ENCODE measurements at regions not wholly inside any gene's neighbourhood (a gene's known extent, or its start where the extent isn't known, plus 50 kb on each side); places are given as distances from the start of the nearest gene placed in this dataset.

GRCh38 chr20:40339661-40340449 is 349.2 kb downstream of the MAFB start (continued):
- TF ChIP-seq ZNF114 (tag by site-specific recombination; IDR thresholded peaks at IDR 0.05): no peak
- no peak for TF ChIP-seq ZBTB10 (tag by site-specific recombination; IDR thresholded peaks at IDR 0.05)
- no peak for TF ChIP-seq ZFHX2 (tag by site-specific recombination; conservative IDR thresholded peaks at IDR 0.05)
- TF ChIP-seq ZNF560 (tag by site-specific recombination; IDR thresholded peaks at IDR 0.05; ENCODE audit: borderline replicate concordance): no peak
- no peak for TF ChIP-seq KLF17 (tag by site-specific recombination; IDR thresholded peaks at IDR 0.05)
- TF ChIP-seq ZNF148 (tag by site-specific recombination; IDR thresholded peaks at IDR 0.05; ENCODE audit: borderline replicate concordance): no peak
- TF ChIP-seq ZNF433 (tag by site-specific recombination; IDR thresholded peaks at IDR 0.05; ENCODE audit: low read depth): no peak

GRCh38 chr20:40336533-40336932 is 352.5 kb downstream of the MAFB start:
- H3K36me3 ChIP-seq (ENCODE audit: control insufficient read depth in 2 of 2, insufficient read depth in 1 of 2, low read length in 2 of 2): no peaks in the 10 kb centered on the region
- POLR2A ChIA-PET: no interaction called here
- CTCF ChIA-PET: interaction anchor here (0.7 to 1.2 kb wide), 2 partner anchors 11 to 1067 kb away, joined by 3 read pairs; no protein-coding TSS in a partner anchor
- H3K4me1 ChIP-seq (ENCODE audit: control insufficient read depth, insufficient read depth, low read length): no peaks in the 10 kb centered on the region
- H3K4me3 ChIP-seq (ENCODE audit: low read depth, low read length): no peak overlapping the region
- TF ChIP-seq YY2 (tag by site-specific recombination; IDR thresholded peaks at IDR 0.05) (no peak), ZNF76 (tag by site-specific recombination; IDR thresholded peaks at IDR 0.05; ENCODE audit: borderline replicate concordance, low read depth) (no peak), ZNF23 (tag by site-specific recombination; IDR thresholded peaks at IDR 0.05; ENCODE audit: borderline replicate concordance) (no peak), PATZ1 (tag by site-specific recombination; IDR thresholded peaks at IDR 0.05) (no peak), ZNF785 (tag by site-specific recombination; IDR thresholded peaks at IDR 0.05) (no peak), HOXA7 (CRISPR knock-in tag; IDR thresholded peaks at IDR 0.05; ENCODE audit: borderline replicate concordance) (no peak), ZBTB6 (tag by site-specific recombination; IDR thresholded peaks at IDR 0.05) (no peak), ZNF600 (tag by site-specific recombination; IDR thresholded peaks at IDR 0.05) (no peak), ZBTB7A (tag by site-specific recombination; IDR thresholded peaks at IDR 0.05; ENCODE audit: low read depth) (no peak)
- no peak overlapping the region for H3K27ac ChIP-seq (ENCODE audit: extremely low read depth, low read depth, low read length)
- no peaks in the 10 kb centered on the region for H3K9me3 ChIP-seq (ENCODE audit: control insufficient read depth, insufficient read depth, low read depth, low read length)

All from HEK293 (cell line).